SJSA1 (cell line): ENCODE measurements at regions not wholly inside any gene's neighbourhood (a gene's known extent, or its start where the extent isn't known, plus 50 kb on each side); places are given as distances from the start of the nearest gene placed in this dataset.
A peak's percentile ranks its signal among the peaks of the same experiment; 100 is the strongest.

ENCODE experiments used
- DNase-seq, 2 experiments: peaks; one replicate each; pipeline ENCODE4 v3.0.0-alpha.2; 2015 to 2020; ENCODE audit warnings: low spot score in 2 of 2, low read depth in 1 of 2
- H3K27ac ChIP-seq: fragments of 250-450 bp; sonication (Bioruptor Pico); 2 replicates; pipeline ENCODE4 v1.5.1; 2020; ENCODE audit warnings: mild to moderate bottlenecking, moderate library complexity
- H3K27me3 ChIP-seq: fragments of 250-450 bp; sonication (Bioruptor Pico); replicated peaks from 2 replicates; pipeline ENCODE4 v1.5.1; 2020; ENCODE audit warnings: mild to moderate bottlenecking, moderate library complexity
- H3K36me3 ChIP-seq: fragments of 250-450 bp; sonication (Bioruptor Pico); 2 replicates; pipeline ENCODE4 v1.5.1; 2020; ENCODE audit warnings: mild to moderate bottlenecking
- H3K4me1 ChIP-seq: fragments of 250-450 bp; sonication (Bioruptor Pico); replicated peaks from 2 replicates; pipeline ENCODE4 v1.6.1; 2021; ENCODE audit warnings: mild to moderate bottlenecking
- H3K4me3 ChIP-seq: fragments of 250-450 bp; sonication (Bioruptor Pico); 2 replicates; pipeline ENCODE4 v1.5.1; 2020; ENCODE audit warnings: mild to moderate bottlenecking
- H3K9me3 ChIP-seq: fragments of 250-450 bp; sonication (Bioruptor Pico); replicated peaks from 2 replicates; pipeline ENCODE4 v1.5.1; 2020; ENCODE audit warnings: mild to moderate bottlenecking

DNA sequence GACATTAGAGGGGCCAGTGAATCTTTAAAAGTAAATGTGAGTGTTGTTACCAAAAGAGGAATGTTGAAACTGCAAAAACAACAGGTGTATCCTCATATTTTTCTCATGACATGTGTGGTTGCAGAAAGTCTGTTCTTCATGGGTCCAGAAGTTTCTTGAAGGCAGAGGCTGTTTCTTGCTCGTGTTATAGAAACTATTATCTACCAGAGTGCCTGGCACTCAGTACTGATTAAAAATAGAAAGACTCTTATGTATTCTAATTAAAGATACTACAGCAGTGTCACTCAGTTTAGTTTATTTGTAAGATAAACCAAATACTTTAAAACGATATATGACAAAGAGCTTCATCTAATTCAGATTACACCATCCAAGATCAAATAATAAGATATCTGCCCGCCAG lies 1864.2 kb upstream of the WWC1 start:
- H3K9me3 ChIP-seq, result peaks cover 2% of the 10 kb centered on the region; the same call in 1 of the 2 replicates
- no peaks in the 10 kb centered on the region for H3K27me3 ChIP-seq
- no peaks in the 10 kb centered on the region for H3K4me1 ChIP-seq
- no peak overlapping the region for H3K27ac ChIP-seq
- DNase-seq, result no peak
- H3K4me3 ChIP-seq, result no peak overlapping the region
- no peaks in the 10 kb centered on the region for H3K36me3 ChIP-seq

DNA sequence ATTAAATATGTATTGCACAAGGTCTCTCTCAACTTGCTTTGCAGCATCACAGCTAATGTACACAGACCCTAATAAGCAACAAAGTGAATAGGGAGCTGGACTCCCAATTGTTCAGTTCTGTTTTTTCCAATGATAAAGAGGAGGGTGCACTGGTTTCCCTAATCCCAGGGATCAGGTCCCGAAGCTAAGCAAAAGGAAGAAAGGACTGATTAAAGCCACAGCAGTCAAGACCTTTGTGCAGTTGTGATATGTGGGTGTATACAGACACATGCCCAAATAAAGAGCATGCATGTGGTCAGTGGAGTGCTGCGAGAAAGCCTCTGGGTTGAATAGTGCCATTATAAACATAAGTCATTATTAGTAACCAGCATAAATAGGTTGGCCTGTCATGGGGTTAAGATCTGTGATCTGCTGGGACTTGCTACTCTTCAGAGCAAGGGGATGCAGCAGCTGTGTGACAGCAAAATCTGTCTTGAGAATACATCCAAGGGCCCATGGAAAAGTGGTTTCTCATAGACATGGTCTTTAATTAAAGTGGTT lies 1863.1 kb upstream of the WWC1 start:
- H3K9me3 ChIP-seq, result peaks cover 2% of the 10 kb centered on the region; the same call in 1 of the 2 replicates
- no peaks in the 10 kb centered on the region for H3K4me1 ChIP-seq
- no peaks in the 10 kb centered on the region for H3K36me3 ChIP-seq
- H3K27ac ChIP-seq, result no peak overlapping the region
- no peak overlapping the region for H3K4me3 ChIP-seq
- DNase-seq, result no peak
- H3K27me3 ChIP-seq, result no peaks in the 10 kb centered on the region

DNA sequence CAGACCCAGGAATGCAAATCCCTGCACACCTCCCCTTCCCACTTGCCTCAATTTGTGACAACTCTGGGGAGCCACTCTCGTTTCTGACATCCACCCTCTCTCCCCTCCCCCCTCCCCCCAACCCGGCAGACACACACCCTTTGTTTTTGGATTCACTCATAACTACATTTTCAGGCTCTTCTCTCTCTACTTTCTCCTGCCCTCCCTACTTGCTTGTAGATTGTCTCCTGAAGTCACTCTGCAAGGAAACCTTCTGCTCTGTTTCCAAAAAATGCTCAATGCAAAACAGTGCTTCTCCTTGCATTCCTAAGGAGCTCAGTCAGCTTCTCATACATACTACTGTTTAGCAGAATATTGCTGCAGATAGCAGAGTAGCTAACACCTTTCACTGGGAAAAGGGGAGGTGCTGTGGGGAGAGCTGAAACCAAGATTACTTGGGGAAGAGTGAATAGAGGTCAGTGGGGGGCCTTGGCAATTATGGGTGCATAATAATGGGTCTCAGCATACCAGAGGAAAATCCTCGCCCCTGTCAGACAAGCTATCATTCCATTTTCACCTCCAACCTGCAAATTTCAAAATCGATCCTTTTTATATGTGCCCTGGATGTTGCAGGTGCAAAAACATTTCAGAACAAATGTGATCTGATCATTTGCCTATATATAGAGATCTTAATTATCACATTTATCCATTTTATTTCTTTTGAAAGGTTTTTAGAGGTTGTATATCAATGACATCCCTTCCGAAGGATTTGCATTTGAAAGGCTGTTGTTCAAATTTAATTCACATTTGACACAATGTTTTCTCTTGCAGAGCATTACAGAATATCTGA lies 1860.7 kb upstream of the WWC1 start:
- Histone ChIP-seq H3K27ac (no peak overlapping the region), H3K9me3 (0 out of 2 replicates have a peak, but pooled peaks cover 2% of the 10 kb centered on the region), H3K27me3 (no peaks in the 10 kb centered on the region), H3K36me3 (no peaks in the 10 kb centered on the region), H3K4me3 (no peak overlapping the region), H3K4me1 (no peaks in the 10 kb centered on the region)
- DNase-seq, result no peak

DNA sequence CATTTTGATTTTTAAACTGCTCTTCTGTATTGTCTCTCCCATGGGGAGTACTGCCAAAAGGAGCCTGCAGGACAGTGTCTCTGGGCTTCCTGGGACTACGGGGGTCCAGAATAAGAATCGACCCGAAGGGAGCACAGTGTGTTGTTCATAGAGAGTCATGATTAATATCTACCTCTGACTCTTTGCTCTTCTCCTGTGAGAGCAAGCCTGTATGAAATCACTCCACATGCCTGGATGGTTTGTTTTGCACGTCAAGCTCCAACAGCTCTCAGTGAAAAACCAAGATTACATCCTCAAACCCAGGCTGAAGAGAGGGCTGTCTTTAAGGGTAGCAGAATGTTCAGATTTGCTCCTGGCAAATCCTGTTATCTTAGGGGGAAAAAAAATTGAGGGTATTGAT lies 1860.0 kb upstream of the WWC1 start:
- no peak overlapping the region for H3K27ac ChIP-seq
- H3K9me3 ChIP-seq, result 0 out of 2 replicates have a peak, but pooled peaks cover 2% of the 10 kb centered on the region
- H3K36me3 ChIP-seq, result no peaks in the 10 kb centered on the region
- no peaks in the 10 kb centered on the region for H3K27me3 ChIP-seq
- no peak overlapping the region for H3K4me3 ChIP-seq
- no peak for DNase-seq
- H3K4me1 ChIP-seq, result no peaks in the 10 kb centered on the region

DNA sequence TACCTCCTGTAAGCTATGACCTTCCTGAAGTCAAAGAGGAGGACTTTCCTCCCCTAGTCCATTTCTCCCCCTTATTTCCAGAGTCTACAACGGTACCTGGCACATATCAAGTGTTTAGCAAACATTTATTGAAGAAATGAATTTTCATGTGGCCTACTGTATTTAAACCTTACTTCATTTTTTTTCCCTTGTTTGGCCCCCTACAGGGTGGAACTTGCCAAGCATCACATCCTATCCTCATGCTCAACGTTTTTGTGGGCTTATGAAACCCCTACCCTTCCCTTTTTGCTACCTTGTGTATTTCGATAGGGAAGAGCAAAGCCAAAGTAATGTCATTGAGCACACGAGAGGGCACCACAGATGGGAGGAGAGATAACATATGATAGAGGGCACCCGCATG lies 1857.8 kb upstream of the WWC1 start:
- Histone ChIP-seq H3K36me3 (no peaks in the 10 kb centered on the region), H3K9me3 (no peaks in the 10 kb centered on the region), H3K4me3 (no peak overlapping the region), H3K4me1 (no peaks in the 10 kb centered on the region), H3K27me3 (no peaks in the 10 kb centered on the region), H3K27ac (no peak overlapping the region)
- DNase-seq, result no peak

DNA sequence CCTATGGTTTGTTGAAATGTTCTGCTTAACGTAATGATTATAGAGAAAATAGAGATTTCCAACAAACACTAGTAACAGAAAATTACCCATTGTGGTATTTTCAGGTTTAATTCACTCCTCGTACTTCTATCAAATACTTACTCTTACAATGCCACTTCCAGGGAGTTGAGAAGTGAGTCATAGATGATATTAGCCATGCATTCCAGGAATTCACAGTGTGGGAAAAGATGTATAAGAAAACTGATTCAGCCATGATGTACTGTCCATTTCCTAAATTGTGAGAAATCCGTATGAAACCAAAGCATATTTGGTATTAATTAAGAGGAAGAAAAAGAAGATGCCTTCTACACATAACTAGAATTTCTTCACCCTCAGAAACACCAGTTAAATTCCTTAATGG lies 1854.6 kb upstream of the WWC1 start:
- no peak for DNase-seq
- no peaks in the 10 kb centered on the region for H3K4me1 ChIP-seq
- H3K36me3 ChIP-seq, result no peaks in the 10 kb centered on the region
- H3K4me3 ChIP-seq, result no peak overlapping the region
- no peaks in the 10 kb centered on the region for H3K9me3 ChIP-seq
- H3K27ac ChIP-seq, result no peak overlapping the region
- no peaks in the 10 kb centered on the region for H3K27me3 ChIP-seq

DNA sequence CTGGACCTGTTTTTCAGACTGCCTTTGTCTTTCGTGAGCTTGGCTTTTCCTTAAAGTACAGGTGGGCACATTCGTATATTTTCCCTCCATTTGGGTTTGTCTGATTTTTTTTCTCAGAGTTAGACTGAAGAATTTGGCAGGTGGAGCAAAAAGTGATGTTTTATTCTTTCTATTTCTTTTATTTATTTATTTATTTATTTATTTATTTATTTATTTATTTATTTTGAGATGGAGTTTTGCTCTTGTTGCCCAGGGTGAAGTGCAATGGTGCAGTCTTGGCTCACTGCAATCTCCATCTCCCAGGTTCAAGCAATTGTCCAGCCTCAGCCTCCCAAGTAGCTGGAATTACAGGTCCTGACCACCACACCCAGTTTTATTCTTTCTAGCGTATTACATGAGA lies 1805.1 kb upstream of the WWC1 start:
- Histone ChIP-seq H3K9me3 (peaks cover 8% of the 10 kb centered on the region), H3K27ac (no peak overlapping the region), H3K27me3 (no peaks in the 10 kb centered on the region), H3K4me3 (no peak overlapping the region), H3K36me3 (no peaks in the 10 kb centered on the region), H3K4me1 (no peaks in the 10 kb centered on the region)
- no peak for DNase-seq

DNA sequence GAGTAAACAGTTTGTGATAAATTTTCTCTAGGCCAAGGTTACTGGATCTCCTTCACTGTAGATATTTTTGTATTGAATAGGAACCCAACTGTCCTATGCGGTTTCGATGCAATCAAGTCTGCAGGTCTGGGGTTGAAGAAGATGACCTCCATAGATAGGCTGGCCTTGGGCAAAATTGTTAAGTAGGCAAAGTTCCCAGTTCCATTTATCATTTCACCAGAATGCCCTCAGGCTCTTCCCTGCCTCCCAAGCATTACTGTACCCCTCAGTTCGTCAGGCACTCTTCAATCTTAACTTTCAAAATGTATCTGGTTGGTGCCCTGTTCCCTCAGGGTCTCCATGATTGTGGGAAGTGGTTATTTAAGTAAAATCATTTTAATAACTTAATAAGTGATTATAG lies 1802.9 kb upstream of the WWC1 start:
- no peak for DNase-seq
- H3K4me1 ChIP-seq, result no peaks in the 10 kb centered on the region
- H3K4me3 ChIP-seq, result no peak overlapping the region
- peaks cover 4% of the 10 kb centered on the region for H3K9me3 ChIP-seq
- no peaks in the 10 kb centered on the region for H3K36me3 ChIP-seq
- H3K27me3 ChIP-seq, result no peaks in the 10 kb centered on the region
- H3K27ac ChIP-seq, result no peak overlapping the region

DNA sequence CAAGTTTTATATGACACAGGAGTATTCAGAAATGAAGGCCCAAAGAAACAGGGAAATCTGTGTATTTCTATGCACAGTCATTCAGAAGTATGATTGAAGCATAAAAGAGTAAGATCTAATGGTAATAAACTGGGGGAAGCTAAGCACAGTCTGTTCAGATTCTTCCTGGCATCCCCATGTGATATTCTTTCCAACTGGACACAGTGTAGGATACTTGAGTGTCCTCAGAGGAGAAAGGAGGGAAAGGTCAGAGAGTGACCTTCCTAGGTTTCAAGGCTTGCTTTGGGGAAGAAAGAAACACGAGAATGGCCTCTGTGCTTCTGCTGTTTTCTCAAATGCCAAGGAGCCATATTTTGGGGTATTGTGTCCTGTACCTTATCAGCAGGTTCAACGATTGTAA lies 1798.4 kb upstream of the WWC1 start:
- Histone ChIP-seq H3K36me3 (no peaks in the 10 kb centered on the region), H3K4me1 (no peaks in the 10 kb centered on the region), H3K4me3 (no peak overlapping the region), H3K9me3 (no peaks in the 10 kb centered on the region; the same call in 1 of the 2 replicates), H3K27ac (no peak overlapping the region), H3K27me3 (no peaks in the 10 kb centered on the region)
- DNase-seq, result no peak

DNA sequence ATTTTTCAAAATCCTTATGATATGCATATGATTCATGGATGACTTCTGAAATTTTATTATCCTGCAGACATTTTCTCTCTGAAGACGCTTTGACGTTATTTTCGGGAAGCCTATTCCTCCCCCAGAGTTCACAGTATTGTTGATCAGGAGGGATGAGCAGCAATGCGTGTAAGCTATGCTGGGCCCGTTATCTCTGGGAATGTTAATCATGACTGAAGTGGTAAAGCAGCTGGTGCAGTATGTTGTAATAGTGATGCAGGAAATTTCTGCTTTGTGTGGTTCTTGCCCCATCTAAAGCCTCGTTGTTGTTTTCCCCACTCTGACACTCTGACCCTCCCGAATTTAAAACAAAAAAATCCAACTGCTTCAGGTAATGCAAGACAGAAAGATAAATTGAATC lies 1797.8 kb upstream of the WWC1 start:
- Histone ChIP-seq H3K9me3 (no peaks in the 10 kb centered on the region; the same call in 1 of the 2 replicates), H3K4me1 (no peaks in the 10 kb centered on the region), H3K27me3 (no peaks in the 10 kb centered on the region), H3K4me3 (no peak overlapping the region), H3K36me3 (no peaks in the 10 kb centered on the region), H3K27ac (no peak overlapping the region)
- no peak for DNase-seq

DNA sequence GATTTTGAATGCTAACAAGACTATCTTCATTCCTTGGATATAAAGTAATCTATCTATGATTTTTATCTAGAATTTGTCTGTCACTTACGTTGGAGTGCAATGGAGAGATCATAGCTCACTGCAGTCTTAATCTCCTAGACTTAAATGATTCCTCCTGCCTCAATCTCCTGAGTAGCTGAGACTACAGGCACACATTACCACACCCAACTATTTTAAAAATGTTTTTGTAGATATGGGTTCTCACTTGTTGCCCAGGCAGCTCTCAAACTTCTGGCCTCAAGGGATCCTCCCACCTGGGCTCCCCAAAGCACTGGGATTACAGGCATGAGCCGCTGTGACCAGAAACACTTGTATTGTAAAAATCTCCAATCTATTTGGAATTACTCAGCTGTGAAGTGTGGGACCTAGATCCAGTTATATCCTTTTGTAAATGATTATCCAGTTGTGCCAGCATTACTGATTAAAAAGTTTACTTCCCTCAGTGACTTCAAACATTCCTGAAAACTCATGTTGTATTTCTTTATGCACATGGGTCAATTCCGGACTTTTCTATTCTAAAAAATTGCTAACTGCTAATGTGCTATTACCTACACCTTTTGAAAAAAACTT lies 1793.8 kb upstream of the WWC1 start:
- no peak for DNase-seq
- H3K36me3 ChIP-seq, result no peaks in the 10 kb centered on the region
- no peaks in the 10 kb centered on the region; the same call in 1 of the 2 replicates for H3K9me3 ChIP-seq
- no peak overlapping the region for H3K4me3 ChIP-seq
- H3K27me3 ChIP-seq, result no peaks in the 10 kb centered on the region
- H3K27ac ChIP-seq, result no peak overlapping the region
- H3K4me1 ChIP-seq, result peaks cover 6% of the 10 kb centered on the region

DNA sequence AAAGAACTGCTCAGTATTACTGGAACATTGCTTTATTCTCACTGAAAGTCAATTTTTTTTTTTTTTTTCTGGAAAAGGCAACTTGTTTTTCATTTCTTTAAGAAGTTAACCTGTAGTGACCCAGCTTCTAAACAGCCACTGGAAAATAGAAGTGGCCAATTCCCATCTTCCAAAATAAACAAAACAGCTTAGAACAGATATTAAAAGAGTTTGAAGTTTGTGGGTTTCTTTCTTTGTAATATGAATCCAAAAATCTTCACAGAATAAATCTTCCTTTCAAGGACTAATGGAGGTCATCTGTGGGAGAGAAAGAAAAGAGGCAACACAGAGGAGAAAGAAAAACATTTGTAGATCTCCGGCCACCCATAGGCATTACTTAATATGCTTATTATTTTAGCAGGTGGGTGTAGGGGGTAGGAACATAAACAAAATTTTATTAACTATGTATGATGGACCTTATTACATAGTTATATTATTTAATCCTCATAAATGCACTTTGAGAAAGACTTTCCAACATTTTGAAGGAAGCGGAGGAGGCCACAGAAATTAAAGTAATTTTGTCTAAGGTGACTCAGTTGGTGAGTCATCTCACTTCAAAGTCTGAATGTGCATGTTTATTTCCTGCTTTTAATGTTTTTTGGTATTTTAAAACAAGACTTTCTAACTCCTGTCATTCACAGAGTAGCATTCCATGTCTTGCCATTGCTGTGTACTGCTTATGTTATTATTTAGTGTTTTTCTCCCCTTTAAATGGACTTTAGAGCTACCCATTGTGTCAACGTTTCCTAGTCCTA lies 1791.8 kb upstream of the WWC1 start:
- Histone ChIP-seq H3K27ac (no peak overlapping the region), H3K36me3 (no peaks in the 10 kb centered on the region), H3K9me3 (no peaks in the 10 kb centered on the region; the same call in 1 of the 2 replicates), H3K4me3 (no peak overlapping the region), H3K4me1 (peaks cover 6% of the 10 kb centered on the region), H3K27me3 (no peaks in the 10 kb centered on the region)
- DNase-seq, result peak in 1 of 2 experiments; percentile 24

DNA sequence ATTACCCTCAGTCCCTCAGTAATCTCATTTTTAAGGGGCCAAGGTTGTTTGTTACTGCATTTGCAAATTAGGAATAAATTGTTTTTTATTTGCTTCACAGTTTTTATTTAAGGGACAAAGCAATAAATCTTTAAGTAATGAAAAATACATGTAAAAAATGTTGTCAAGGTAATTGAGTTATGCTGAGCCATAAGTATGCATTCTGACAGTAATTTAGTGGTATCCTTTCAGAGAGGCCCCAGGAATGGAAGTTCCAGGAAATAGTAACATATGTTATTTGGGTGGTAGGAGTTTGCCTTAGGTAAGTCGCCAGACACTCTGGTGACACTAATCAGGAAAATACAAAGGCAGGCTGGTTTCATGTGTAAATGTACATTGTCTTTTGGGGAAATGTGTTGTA lies 1787.9 kb upstream of the WWC1 start:
- H3K36me3 ChIP-seq, result no peaks in the 10 kb centered on the region
- DNase-seq, result no peak

DNA sequence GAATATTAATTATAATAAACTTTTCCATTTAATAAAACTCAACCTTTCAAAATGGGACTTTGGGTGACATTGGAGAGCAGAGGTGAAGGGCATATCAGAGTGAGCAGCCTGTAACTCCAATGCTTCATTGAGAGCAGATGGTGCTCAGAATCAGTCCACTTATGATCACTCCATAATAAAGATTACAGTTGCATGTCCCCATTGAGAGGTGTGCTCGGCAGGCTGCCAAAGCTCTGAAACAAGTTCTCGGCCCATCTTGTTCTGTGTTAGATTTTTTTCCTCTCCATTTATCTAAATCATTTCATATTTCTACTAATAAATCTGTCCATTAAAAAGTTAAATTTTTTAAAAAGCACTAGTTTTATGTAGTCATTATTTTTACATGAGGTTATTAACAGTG lies 1786.4 kb upstream of the WWC1 start:
- no peak for DNase-seq
- no peaks in the 10 kb centered on the region for H3K27me3 ChIP-seq
- no peak overlapping the region for H3K27ac ChIP-seq
- H3K36me3 ChIP-seq, result no peaks in the 10 kb centered on the region
- H3K4me3 ChIP-seq, result no peak overlapping the region
- no peaks in the 10 kb centered on the region for H3K9me3 ChIP-seq
- H3K4me1 ChIP-seq, result peaks cover 4% of the 10 kb centered on the region

More for the DNA sequence above, 1787.9 kb upstream of the WWC1 start:
- no peaks in the 10 kb centered on the region for H3K9me3 ChIP-seq
- H3K4me1 ChIP-seq, result peaks cover 6% of the 10 kb centered on the region
- no peak overlapping the region for H3K4me3 ChIP-seq
- H3K27ac ChIP-seq, result no peak overlapping the region
- no peaks in the 10 kb centered on the region for H3K27me3 ChIP-seq
